NCI-H1930 (cell line): ENCODE measurements at regions not wholly inside any gene's neighbourhood (a gene's known extent, or its start where the extent isn't known, plus 50 kb on each side); places are given as distances from the start of the nearest gene placed in this dataset.

ENCODE experiments used
- DNase-seq, 2 experiments: peaks; one replicate each; lab custom pipeline; 2025; lab: John Stamatoyannopoulos, UW

GRCh38 chr15:47470983-47471382 lies 246.3 kb upstream of the SEMA6D start:
- no peak for DNase-seq

GRCh38 chr15:47473106-47473725 lies 244.1 kb upstream of the SEMA6D start:
- DNase-seq: no peak

GRCh38 chr15:47473832-47474231 lies 243.5 kb upstream of the SEMA6D start:
- DNase-seq: no peak

GRCh38 chr15:47475336-47475735 lies 242.0 kb upstream of the SEMA6D start:
- no peak for DNase-seq

- no peak for DNase-seq
These were observed 240.0 kb upstream of the SEMA6D start for GRCh38 chr15:47477341-47477740.

GRCh38 chr15:47484059-47484458 lies 233.2 kb upstream of the SEMA6D start:
- no peak for DNase-seq

GRCh38 chr15:47484997-47485396 lies 232.3 kb upstream of the SEMA6D start:
- no peak for DNase-seq

GRCh38 chr15:47485419-47485818 lies 231.9 kb upstream of the SEMA6D start:
- DNase-seq: no peak

- no peak for DNase-seq
These were observed 231.3 kb upstream of the SEMA6D start for GRCh38 chr15:47486040-47486439.

GRCh38 chr15:47492195-47492594 lies 225.1 kb upstream of the SEMA6D start:
- DNase-seq: no peak

GRCh38 chr15:47493357-47494247 lies 223.7 kb upstream of the SEMA6D start:
- DNase-seq: no peak

- no peak for DNase-seq
These were observed 220.7 kb upstream of the SEMA6D start for GRCh38 chr15:47496343-47497185.

- no peak for DNase-seq
These were observed 216.5 kb upstream of the SEMA6D start for GRCh38 chr15:47500842-47501241.

- DNase-seq: no peak
These were observed 215.3 kb upstream of the SEMA6D start for GRCh38 chr15:47502041-47502440.

GRCh38 chr15:47503876-47504275 lies 213.4 kb upstream of the SEMA6D start:
- no peak for DNase-seq

- DNase-seq: no peak
These were observed 212.6 kb upstream of the SEMA6D start for GRCh38 chr15:47504624-47505256.

- DNase-seq: no peak
These were observed 211.5 kb upstream of the SEMA6D start for GRCh38 chr15:47505712-47506328.

GRCh38 chr15:47506329-47507100 lies 210.8 kb upstream of the SEMA6D start:
- DNase-seq: no peak

GRCh38 chr15:47507221-47507985 lies 209.9 kb upstream of the SEMA6D start:
- DNase-seq: no peak

- DNase-seq: no peak
These were observed 206.0 kb upstream of the SEMA6D start for GRCh38 chr15:47511261-47511660.
